Activated CD8-positive, alpha-beta memory T cell treated with anti-CD3 and anti-CD28 coated beads, Interleukin-2, amount 50 U/mL, for 24 hours (primary cell): ENCODE measurements at regions not wholly inside any gene's neighbourhood (a gene's known extent, or its start where the extent isn't known, plus 50 kb on each side); places are given as distances from the start of the nearest gene placed in this dataset.

Source experiments
- DNase-seq: peaks from one replicate; pipeline ENCODE4 v3.0.0-alpha.2; 2020; ENCODE audit errors: extremely low read depth

- DNase-seq, result no peak
Observed at GRCh38 chr9:120136696-120137095, 443.3 kb downstream of the CDK5RAP2 start.

- DNase-seq, result no peak
Observed at GRCh38 chr9:120117081-120117480, 462.9 kb downstream of the CDK5RAP2 start.

GRCh38 chr9:120110520-120110919 is 469.4 kb downstream of the CDK5RAP2 start:
- DNase-seq, result no peak

- DNase-seq, result no peak
Observed at GRCh38 chr9:120109242-120109641, 470.7 kb downstream of the CDK5RAP2 start.

- DNase-seq, result no peak
Observed at GRCh38 chr9:120107138-120107537, 472.8 kb downstream of the CDK5RAP2 start.

- DNase-seq, result no peak
Observed at GRCh38 chr9:120104771-120105170, 475.2 kb downstream of the CDK5RAP2 start.

- DNase-seq, result no peak
Observed at GRCh38 chr9:120100595-120100994, 479.4 kb downstream of the CDK5RAP2 start.

- no peak for DNase-seq
Observed at GRCh38 chr9:120099065-120099464, 480.9 kb downstream of the CDK5RAP2 start.

GRCh38 chr9:120098584-120098983 is 481.4 kb downstream of the CDK5RAP2 start:
- no peak for DNase-seq

GRCh38 chr9:120091206-120091605 is 488.8 kb downstream of the CDK5RAP2 start:
- DNase-seq, result no peak

GRCh38 chr9:120080849-120081248 is 499.1 kb downstream of the CDK5RAP2 start:
- DNase-seq, result no peak

- DNase-seq, result no peak
Observed at GRCh38 chr9:120078112-120078511, 501.9 kb downstream of the CDK5RAP2 start.

GRCh38 chr9:120071760-120072159 is 508.2 kb downstream of the CDK5RAP2 start:
- DNase-seq, result no peak

GRCh38 chr9:120066315-120066714 is 513.7 kb downstream of the CDK5RAP2 start:
- DNase-seq, result no peak

GRCh38 chr9:120065151-120065550 is 514.8 kb downstream of the CDK5RAP2 start:
- no peak for DNase-seq

GRCh38 chr9:120045011-120045410 is 535.0 kb downstream of the CDK5RAP2 start:
- DNase-seq, result no peak

- DNase-seq, result no peak
Observed at GRCh38 chr9:120043448-120043847, 536.5 kb downstream of the CDK5RAP2 start.

- DNase-seq, result no peak
Observed at GRCh38 chr9:120040896-120041295, 539.1 kb downstream of the CDK5RAP2 start.

GRCh38 chr9:120038342-120038741 is 541.6 kb downstream of the CDK5RAP2 start:
- DNase-seq, result no peak

- no peak for DNase-seq
Observed at GRCh38 chr9:120032639-120033038, 547.3 kb downstream of the CDK5RAP2 start.

- DNase-seq, result no peak
Observed at GRCh38 chr9:120030847-120031246, 549.1 kb downstream of the CDK5RAP2 start.

GRCh38 chr9:120018550-120018949 is 561.4 kb downstream of the CDK5RAP2 start:
- DNase-seq, result no peak

- no peak for DNase-seq
Observed at GRCh38 chr9:120018037-120018436, 561.9 kb downstream of the CDK5RAP2 start.

- DNase-seq, result no peak
Observed at GRCh38 chr9:120016231-120016630, 563.7 kb downstream of the CDK5RAP2 start.

- DNase-seq, result no peak
Observed at GRCh38 chr9:120014796-120015195, 565.2 kb downstream of the CDK5RAP2 start.
